Epithelial cell of esophagus (primary cell): ENCODE measurements at regions not wholly inside any gene's neighbourhood (a gene's known extent, or its start where the extent isn't known, plus 50 kb on each side); places are given as distances from the start of the nearest gene placed in this dataset.

Source experiments
- DNase-seq: peaks from one replicate; pipeline ENCODE4 v3.0.0; 2010; ENCODE audit warnings: low read depth
- H3K4me3 ChIP-seq: 2 replicates; pipeline ENCODE4 v1.5.1; 2011; ENCODE audit warnings: mild to moderate bottlenecking, low read length, control low read depth
- CTCF ChIP-seq: IDR thresholded peaks from 2 replicates; pipeline ENCODE4 v1.5.1; 2011; ENCODE audit warnings: low read depth, mild to moderate bottlenecking, low read length, control low read depth, inconsistent platforms; ENCODE audit not compliant: insufficient read depth; ENCODE audit errors: missing control alignments

- TF ChIP-seq CTCF: no peak
- no peak overlapping the region for H3K4me3 ChIP-seq
- peak; percentile 28 for DNase-seq
Observed at GRCh38 chr6:113464536-113464935, 392.6 kb upstream of the MARCKS start.

GRCh38 chr6:113464960-113465359 lies 392.2 kb upstream of the MARCKS start:
- TF ChIP-seq CTCF: no peak
- H3K4me3 ChIP-seq: no peak overlapping the region
- peak; percentile 87 for DNase-seq

- DNase-seq: no peak
- H3K4me3 ChIP-seq: no peak overlapping the region
- TF ChIP-seq CTCF: no peak
Observed at GRCh38 chr6:113466526-113466925, 390.6 kb upstream of the MARCKS start.

DNA sequence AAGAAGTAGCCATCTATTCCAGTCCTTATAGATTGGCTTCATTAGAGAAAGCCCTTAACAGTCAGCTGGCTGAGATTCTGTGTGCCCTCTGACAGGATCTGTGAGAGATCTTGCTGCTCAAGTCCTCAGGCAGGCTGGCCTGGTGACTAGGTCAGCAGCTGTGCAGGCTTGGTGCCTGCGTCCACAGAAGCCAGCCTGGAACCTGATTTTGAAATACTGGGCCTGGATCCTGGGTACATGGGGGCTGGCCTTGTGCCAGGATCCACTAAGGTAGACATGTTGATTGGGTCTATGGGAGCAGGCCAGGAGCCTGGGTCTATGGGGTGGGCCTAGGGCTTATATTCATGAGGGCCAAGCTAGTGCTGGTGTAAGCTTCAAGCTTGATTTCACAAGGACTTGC lies 381.8 kb upstream of the MARCKS start:
- H3K4me3 ChIP-seq: no peak overlapping the region
- no peak for TF ChIP-seq CTCF
- DNase-seq: no peak

- no peak for TF ChIP-seq CTCF
- DNase-seq: peak; percentile 27
- H3K4me3 ChIP-seq: no peak overlapping the region
Observed at GRCh38 chr6:113476937-113477839, 380.0 kb upstream of the MARCKS start.

- no peak for TF ChIP-seq CTCF
- no peak overlapping the region for H3K4me3 ChIP-seq
- DNase-seq: no peak
Observed at GRCh38 chr6:113480616-113481015, 376.5 kb upstream of the MARCKS start.

- DNase-seq: peak; percentile 53
- H3K4me3 ChIP-seq: no peak overlapping the region
- TF ChIP-seq CTCF: no peak
Observed at GRCh38 chr6:113481458-113481857, 375.7 kb upstream of the MARCKS start.
